Mesenchymal stem cell (in vitro differentiated cells and primary cell): ENCODE measurements at regions not wholly inside any gene's neighbourhood (a gene's known extent, or its start where the extent isn't known, plus 50 kb on each side); places are given as distances from the start of the nearest gene placed in this dataset.
A peak's percentile ranks its signal among the peaks of the same experiment; 100 is the strongest.

Experiments
- DNase-seq: peaks from one replicate; pipeline ENCODE4 v3.0.0-alpha.2; 2013
- H2AFZ ChIP-seq: one replicate; pipeline ENCODE4 v1.6.1; 2013; ENCODE audit warnings: low read depth, mild to moderate bottlenecking, control low read depth, inconsistent platforms, low read length, moderate library complexity
- H2AK5ac ChIP-seq: 2 replicates; pipeline ENCODE4 v1.6.1; 2013; ENCODE audit warnings: low read length, moderate library complexity, mild to moderate bottlenecking, inconsistent platforms; ENCODE audit not compliant: severe bottlenecking
- H2BK120ac ChIP-seq: one replicate; pipeline ENCODE4 v1.6.1; 2013; ENCODE audit warnings: low read depth, mild to moderate bottlenecking, inconsistent platforms, low read length, moderate library complexity
- H2BK12ac ChIP-seq, 2 experiments: one replicate each; pipeline ENCODE4 v1.6.1; 2013; ENCODE audit warnings: inconsistent platforms in 2 of 2, low read length in 2 of 2, mild to moderate bottlenecking in 2 of 2, moderate library complexity in 2 of 2, control low read depth in 1 of 2
- H2BK15ac ChIP-seq: one replicate; pipeline ENCODE4 v1.6.1; 2013; ENCODE audit warnings: mild to moderate bottlenecking, low read depth, inconsistent platforms; ENCODE audit not compliant: poor library complexity, severe bottlenecking
- H2BK5ac ChIP-seq: 2 replicates; pipeline ENCODE4 v1.6.1; 2013; ENCODE audit warnings: low read depth, mild to moderate bottlenecking, low read length, control low read depth, inconsistent platforms; ENCODE audit not compliant: poor library complexity, severe bottlenecking
- H3K14ac ChIP-seq, 2 experiments: one replicate each; pipeline ENCODE4 v1.6.1; 2013; ENCODE audit warnings: inconsistent platforms in 2 of 2, low read length in 2 of 2, control low read depth in 1 of 2, mild to moderate bottlenecking in 1 of 2, moderate library complexity in 1 of 2
- H3K18ac ChIP-seq, 2 experiments: one replicate each; pipeline ENCODE4 v1.6.1; 2013; ENCODE audit warnings: inconsistent platforms in 2 of 2, low read length in 2 of 2, control low read depth in 1 of 2, low read depth in 1 of 2, mild to moderate bottlenecking in 1 of 2
- H3K23ac ChIP-seq, 2 experiments: one replicate each; pipeline ENCODE4 v1.6.1; 2013; ENCODE audit warnings: inconsistent platforms in 2 of 2, low read length in 2 of 2, mild to moderate bottlenecking in 2 of 2, moderate library complexity in 2 of 2, control low read depth in 1 of 2
- H3K27ac ChIP-seq: 2 replicates; pipeline ENCODE4 v1.5.1; 2013; ENCODE audit warnings: mild to moderate bottlenecking, moderate library complexity, low read length, control low read depth, inconsistent platforms; ENCODE audit not compliant: poor library complexity, severe bottlenecking
- H3K27me3 ChIP-seq, 2 experiments: 2 replicates each; pipeline versions ENCODE4 v1.6.1 to v1.7.0; 2013; ENCODE audit warnings: low read length in 2 of 2, mild to moderate bottlenecking in 2 of 2, moderate library complexity in 2 of 2, control low read depth in 1 of 2, inconsistent platforms in 1 of 2; ENCODE audit not compliant: control insufficient read depth in 1 of 2, insufficient read depth in 1 of 2
- H3K36me3 ChIP-seq, 2 experiments: 2 replicates each; pipeline versions ENCODE4 v1.6.1 to v1.7.0; 2013; ENCODE audit warnings: low read length in 2 of 2, control low read depth in 1 of 2, inconsistent platforms in 1 of 2, low read depth in 1 of 2, mild to moderate bottlenecking in 1 of 2; ENCODE audit not compliant: insufficient read depth in 2 of 2, control insufficient read depth in 1 of 2
- H3K4ac ChIP-seq, 2 experiments: one replicate each; pipeline ENCODE4 v1.6.1; 2013; ENCODE audit warnings: inconsistent platforms in 2 of 2, low read length in 2 of 2, mild to moderate bottlenecking in 2 of 2, moderate library complexity in 2 of 2, control low read depth in 1 of 2, low read depth in 1 of 2
- H3K4me1 ChIP-seq: 2 replicates; pipeline ENCODE4 v1.6.1; 2013; ENCODE audit warnings: low read depth, low read length, control low read depth; ENCODE audit not compliant: control insufficient read depth, insufficient read depth
- H3K4me2 ChIP-seq: 2 replicates; pipeline ENCODE4 v1.6.1; 2013; ENCODE audit warnings: low read length, mild to moderate bottlenecking, inconsistent platforms; ENCODE audit not compliant: poor library complexity, severe bottlenecking
- H3K4me3 ChIP-seq, 2 experiments: 2 replicates each; pipeline versions ENCODE4 v1.5.1 to v1.7.0; 2013; ENCODE audit warnings: low read length in 2 of 2, mild to moderate bottlenecking in 2 of 2, control low read depth in 1 of 2, low read depth in 1 of 2; ENCODE audit not compliant: insufficient read depth in 1 of 2
- H3K79me1 ChIP-seq: replicated peaks from 2 replicates; pipeline ENCODE4 v1.6.1; 2013; ENCODE audit warnings: mild to moderate bottlenecking, control low read depth, low read length, inconsistent platforms; ENCODE audit not compliant: poor library complexity, severe bottlenecking
- H3K9ac ChIP-seq: 2 replicates; pipeline ENCODE4 v1.7.0; 2013; ENCODE audit warnings: mild to moderate bottlenecking, low read length, moderate library complexity
- H3K9me3 ChIP-seq: 2 replicates; pipeline ENCODE4 v1.7.0; 2013; ENCODE audit warnings: mild to moderate bottlenecking, low read length; ENCODE audit not compliant: control insufficient read depth
- H4K8ac ChIP-seq: one replicate; pipeline ENCODE4 v1.6.1; 2013; ENCODE audit warnings: inconsistent platforms, mild to moderate bottlenecking, low read length, moderate library complexity
- H4K91ac ChIP-seq: one replicate; pipeline ENCODE4 v1.6.1; 2013; ENCODE audit warnings: mild to moderate bottlenecking, low read length, inconsistent platforms
- WGBS: methylation state at CpG from one replicate; pipeline ENCODE4 v1.1.7; 2013; ENCODE audit warnings: mixed read lengths; 5-methylcytosine and 5-hydroxymethylcytosine counted together

DNA sequence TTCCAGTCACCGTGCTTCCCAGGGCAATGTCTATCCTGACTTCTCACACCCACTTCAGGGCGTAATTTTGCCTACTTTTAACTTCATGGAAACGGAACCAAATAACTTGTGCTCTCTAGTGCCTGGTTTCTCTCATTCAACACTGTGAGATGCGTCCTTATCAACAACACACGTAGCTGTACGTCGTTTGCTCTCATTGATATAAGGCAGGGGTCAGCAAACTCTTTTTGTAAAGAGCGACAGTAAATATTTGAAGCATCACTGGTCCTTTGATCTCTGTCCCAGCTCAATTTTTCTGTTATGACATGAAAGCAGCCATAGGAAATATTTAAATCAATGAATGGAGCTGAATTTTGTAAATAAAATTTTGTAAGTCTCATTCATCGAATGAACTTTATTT, 239.3 kb upstream of the KCNG1 start:
- no peak overlapping the region for H2BK12ac ChIP-seq
- WGBS = 73% methylated on average over 9 of the region's 9 CpGs

DNA sequence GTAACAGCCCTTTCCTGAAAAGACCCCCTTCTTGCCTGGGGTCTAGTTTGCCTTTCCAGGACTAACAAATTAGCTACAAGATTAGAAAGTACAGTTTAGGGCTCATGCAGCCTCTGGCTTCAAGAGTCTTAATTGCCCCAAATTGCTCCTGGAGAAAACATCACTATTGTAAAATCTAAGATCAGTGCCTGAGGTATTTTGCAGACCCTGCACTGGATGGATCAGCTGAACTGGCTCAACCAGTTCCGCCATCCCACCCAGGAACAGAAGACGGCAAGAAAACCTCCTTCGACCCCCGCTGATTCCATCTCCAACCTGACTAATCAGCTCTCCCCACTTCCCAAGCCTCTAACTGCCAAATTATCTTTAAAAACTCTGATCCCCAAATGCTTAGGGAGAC, 236.5 kb upstream of the KCNG1 start:
- DNase-seq = no peak
- no peak overlapping the region for H3K9ac ChIP-seq
- no peak overlapping the region for H3K4me3 ChIP-seq
- H3K27ac ChIP-seq = no peak overlapping the region
- H3K4me2 ChIP-seq = no peak overlapping the region
- H3K4me1 ChIP-seq = no peaks in the 10 kb centered on the region
- H2BK15ac ChIP-seq = no peak overlapping the region
- no peak overlapping the region for H4K91ac ChIP-seq
- H3K18ac ChIP-seq = no peak overlapping the region
- no peak overlapping the region for H2BK5ac ChIP-seq
- H3K36me3 ChIP-seq = no peaks in the 10 kb centered on the region
- no peak overlapping the region for H3K23ac ChIP-seq
- H2BK120ac ChIP-seq = no peak overlapping the region
- H3K79me1 ChIP-seq = no peaks in the 10 kb centered on the region
- H3K4ac ChIP-seq = no peak overlapping the region
- H2AK5ac ChIP-seq = no peak overlapping the region
- WGBS = 76% methylated on average over 4 of the region's 4 CpGs
- no peak overlapping the region for H3K14ac ChIP-seq
- H3K9me3 ChIP-seq = no peaks in the 10 kb centered on the region
- no peak overlapping the region for H2BK12ac ChIP-seq
- peaks cover 55 to 74% of the 10 kb centered on the region in 2 experiments for H3K27me3 ChIP-seq
- no peak overlapping the region for H2AFZ ChIP-seq
- no peak overlapping the region for H4K8ac ChIP-seq

More for the DNA sequence above, 239.3 kb upstream of the KCNG1 start:
- H3K4me3 ChIP-seq = no peak overlapping the region
- H3K79me1 ChIP-seq = no peaks in the 10 kb centered on the region
- H3K27ac ChIP-seq = no peak overlapping the region
- no peaks in the 10 kb centered on the region for H3K36me3 ChIP-seq
- H3K9me3 ChIP-seq = peaks cover 3% of the 10 kb centered on the region
- no peak overlapping the region for H4K91ac ChIP-seq
- no peak overlapping the region for H3K14ac ChIP-seq
- no peak overlapping the region for H3K23ac ChIP-seq
- H3K27me3 ChIP-seq = peaks cover 31 to 56% of the 10 kb centered on the region in 2 experiments
- no peak overlapping the region for H2AFZ ChIP-seq
- no peak overlapping the region for H2AK5ac ChIP-seq
- no peak for DNase-seq
- no peak overlapping the region for H3K4ac ChIP-seq
- no peak overlapping the region for H2BK120ac ChIP-seq
- no peak overlapping the region for H2BK15ac ChIP-seq
- no peak overlapping the region for H3K9ac ChIP-seq
- H3K4me1 ChIP-seq = no peaks in the 10 kb centered on the region
- H3K4me2 ChIP-seq = no peak overlapping the region
- no peak overlapping the region for H4K8ac ChIP-seq
- H2BK5ac ChIP-seq = no peak overlapping the region
- no peak overlapping the region for H3K18ac ChIP-seq

DNA sequence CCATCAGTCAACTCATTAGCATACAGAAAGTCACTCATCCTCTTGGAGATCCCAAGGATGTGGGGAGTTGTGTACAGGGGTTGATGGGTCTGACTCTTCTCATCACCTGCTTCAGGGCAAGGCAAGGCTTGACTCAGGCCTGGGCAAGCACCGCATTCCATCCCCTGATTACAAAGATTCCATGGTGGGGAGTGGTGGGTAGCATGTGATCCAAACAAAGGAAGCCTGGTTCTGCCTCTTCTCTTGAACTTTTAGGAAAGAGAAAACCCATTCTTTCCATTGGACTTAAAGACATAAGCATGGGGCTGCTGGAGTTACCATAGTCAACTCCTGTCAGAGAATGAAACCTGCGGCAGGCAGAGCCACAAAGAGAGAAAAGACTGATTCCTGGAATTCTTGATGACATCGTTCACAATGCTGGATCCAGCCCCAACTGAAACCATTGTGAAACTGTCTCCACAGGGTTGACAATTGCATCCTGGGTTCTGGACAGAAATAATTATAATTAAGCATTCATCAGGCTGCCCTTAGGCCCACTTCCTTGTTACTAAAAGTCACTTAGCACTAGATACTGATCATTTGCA, 235.8 kb upstream of the KCNG1 start:
- WGBS = 83% methylated on average over 3 of the region's 3 CpGs

DNA sequence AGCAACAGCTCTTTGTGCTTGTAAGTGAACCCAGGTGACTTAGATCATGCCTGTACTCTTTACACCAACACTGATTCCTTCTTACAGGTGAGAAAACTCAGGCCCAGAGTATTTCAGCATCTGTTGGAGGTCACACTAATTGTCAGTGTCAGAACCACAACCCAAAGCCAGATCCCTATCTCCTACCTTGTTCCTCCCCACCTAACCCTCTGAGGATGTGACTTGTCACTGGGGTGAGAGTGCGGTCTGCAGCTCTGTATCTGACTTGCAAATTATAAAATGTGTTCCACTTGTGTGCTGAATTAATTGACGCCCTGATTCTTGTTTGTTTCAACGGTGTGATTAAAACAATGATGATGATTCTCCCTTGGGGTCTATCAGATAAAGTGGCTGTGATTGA, 232.5 kb upstream of the KCNG1 start:
- Histone ChIP-seq H3K9ac (no peak overlapping the region), H2BK5ac (no peak overlapping the region), H2BK15ac (no peak overlapping the region), H3K79me1 (no peaks in the 10 kb centered on the region), H3K23ac (no peak overlapping the region), H3K4me3 (no peak overlapping the region), H4K8ac (no peak overlapping the region), H3K14ac (no peak overlapping the region), H3K27ac (no peak overlapping the region), H3K9me3 (peaks cover 7% of the 10 kb centered on the region), H2BK12ac (no peak overlapping the region), H4K91ac (no peak overlapping the region), H3K4me2 (no peak overlapping the region), H3K4ac (no peak overlapping the region), H3K36me3 (no peaks in the 10 kb centered on the region), H2AK5ac (no peak overlapping the region), H2BK120ac (no peak overlapping the region), H3K27me3 (peaks cover 73 to 76% of the 10 kb centered on the region in 2 experiments), H3K4me1 (no peaks in the 10 kb centered on the region), H3K18ac (no peak overlapping the region), H2AFZ (no peak overlapping the region)
- 98% methylated on average over 3 of the region's 3 CpGs for WGBS
- DNase-seq = no peak

More for the DNA sequence above, 235.8 kb upstream of the KCNG1 start:
- Histone ChIP-seq H4K91ac (no peak overlapping the region), H3K27ac (no peak overlapping the region), H4K8ac (no peak overlapping the region), H3K4me2 (no peak overlapping the region), H3K27me3 (peaks cover 63 to 82% of the 10 kb centered on the region in 2 experiments), H3K36me3 (no peaks in the 10 kb centered on the region), H3K18ac (no peak overlapping the region), H3K79me1 (no peaks in the 10 kb centered on the region), H2BK12ac (no peak overlapping the region), H2BK5ac (no peak overlapping the region), H2AFZ (no peak overlapping the region), H2AK5ac (no peak overlapping the region), H2BK15ac (no peak overlapping the region), H3K9ac (no peak overlapping the region), H3K9me3 (no peaks in the 10 kb centered on the region), H3K4me1 (no peaks in the 10 kb centered on the region), H3K14ac (no peak overlapping the region), H3K4me3 (no peak overlapping the region), H3K23ac (no peak overlapping the region), H2BK120ac (no peak overlapping the region), H3K4ac (no peak overlapping the region)
- peak; percentile 2 for DNase-seq
